Epithelial cell of proximal tubule (primary cell): ENCODE measurements at regions not wholly inside any gene's neighbourhood (a gene's known extent, or its start where the extent isn't known, plus 50 kb on each side); places are given as distances from the start of the nearest gene placed in this dataset.
"Not testable (repeated sequence)": the region's sequence is repeated elsewhere in the genome, so short reads cannot be mapped to it uniquely, and the experiment has no call there.

Source experiments
- DNase-seq: peaks from one replicate; pipeline ENCODE4 v3.0.0-alpha.2; 2011; ENCODE audit warnings: low read depth
- H3K4me3 ChIP-seq: 2 replicates; pipeline ENCODE4 v1.5.1; 2011; ENCODE audit warnings: low read depth, mild to moderate bottlenecking, low read length
- CTCF ChIP-seq: conservative IDR thresholded peaks from 2 replicates; pipeline ENCODE4 v1.5.1; 2012; ENCODE audit warnings: low read depth, mild to moderate bottlenecking, low read length

GRCh38 chr6:51300510-51300909 is 481.8 kb downstream of the TFAP2B start:
- H3K4me3 ChIP-seq = no peak overlapping the region
- DNase-seq = no peak
- TF ChIP-seq CTCF = no peak

- no peak overlapping the region for H3K4me3 ChIP-seq
- TF ChIP-seq CTCF = no peak
- DNase-seq = no peak
Measured at GRCh38 chr6:51301962-51302361, 483.3 kb downstream of the TFAP2B start.

- H3K4me3 ChIP-seq = no peak overlapping the region
- no peak for TF ChIP-seq CTCF
- no peak for DNase-seq
Measured at GRCh38 chr6:51302431-51302830, 483.8 kb downstream of the TFAP2B start.

GRCh38 chr6:51303338-51303737 is 484.7 kb downstream of the TFAP2B start:
- H3K4me3 ChIP-seq = no peak overlapping the region
- no peak for TF ChIP-seq CTCF
- no peak for DNase-seq

- TF ChIP-seq CTCF = no peak
- no peak for DNase-seq
- H3K4me3 ChIP-seq = no peak overlapping the region
Measured at GRCh38 chr6:51314965-51315364, 496.3 kb downstream of the TFAP2B start.

- no peak for TF ChIP-seq CTCF
- no peak for DNase-seq
- H3K4me3 ChIP-seq = no peak overlapping the region
Measured at GRCh38 chr6:51318674-51319073, 500.0 kb downstream of the TFAP2B start.

- H3K4me3 ChIP-seq, DNase-seq: not testable (repeated sequence)
Measured at GRCh38 chr6:51321477-51321876, 502.8 kb downstream of the TFAP2B start.

GRCh38 chr6:51322505-51322904 is 503.8 kb downstream of the TFAP2B start:
- TF ChIP-seq CTCF = no peak
- H3K4me3 ChIP-seq = no peak overlapping the region
- DNase-seq = no peak
